NCI-H69 (cell line): ENCODE measurements at regions not wholly inside any gene's neighbourhood (a gene's known extent, or its start where the extent isn't known, plus 50 kb on each side); places are given as distances from the start of the nearest gene placed in this dataset.
"Not testable (repeated sequence)": the region's sequence is repeated elsewhere in the genome, so short reads cannot be mapped to it uniquely, and the experiment has no call there.

Experiments used
- DNase-seq: peaks from one replicate; lab custom pipeline; 2025; lab: John Stamatoyannopoulos, UW

GRCh38 chr6:122280105-122281021, 119.1 kb upstream of the HSF2 start:
- DNase-seq = not testable (repeated sequence)

- DNase-seq = no peak
Measured at GRCh38 chr6:122283884-122284283, 115.6 kb upstream of the HSF2 start.

GRCh38 chr6:122284848-122285247, 114.6 kb upstream of the HSF2 start:
- DNase-seq = no peak

GRCh38 chr6:122285292-122285913, 114.0 kb upstream of the HSF2 start:
- DNase-seq = no peak

GRCh38 chr6:122286512-122286911, 112.9 kb upstream of the HSF2 start:
- DNase-seq = no peak

GRCh38 chr6:122289762-122290539, 109.5 kb upstream of the HSF2 start:
- peak; percentile 38 for DNase-seq

GRCh38 chr6:122297010-122297409, 102.4 kb upstream of the HSF2 start:
- no peak for DNase-seq

GRCh38 chr6:122302067-122302466, 97.4 kb upstream of the HSF2 start:
- no peak for DNase-seq

- no peak for DNase-seq
Measured at GRCh38 chr6:122307577-122307976, 91.9 kb upstream of the HSF2 start.

GRCh38 chr6:122308074-122308473, 91.4 kb upstream of the HSF2 start:
- no peak for DNase-seq

GRCh38 chr6:122315842-122316241, 83.6 kb upstream of the HSF2 start:
- no peak for DNase-seq

- peak; percentile 64 for DNase-seq
Measured at GRCh38 chr6:122322824-122323223, 76.6 kb upstream of the HSF2 start.

GRCh38 chr6:122323361-122323760, 76.1 kb upstream of the HSF2 start:
- DNase-seq = no peak

- DNase-seq = no peak
Measured at GRCh38 chr6:122330315-122330714, 69.1 kb upstream of the HSF2 start.

GRCh38 chr6:122337645-122338044, 61.8 kb upstream of the HSF2 start:
- DNase-seq = no peak

- DNase-seq = no peak
Measured at GRCh38 chr6:122339661-122340060, 59.8 kb upstream of the HSF2 start.

- DNase-seq = no peak
Measured at GRCh38 chr6:122347280-122347679, 52.2 kb upstream of the HSF2 start.

GRCh38 chr6:122347751-122348150, 51.7 kb upstream of the HSF2 start:
- DNase-seq = no peak
